LNCAP (cell line): ENCODE measurements at regions not wholly inside any gene's neighbourhood (a gene's known extent, or its start where the extent isn't known, plus 50 kb on each side); places are given as distances from the start of the nearest gene placed in this dataset.

Experiments used
- TF ChIP-seq, protein P1 (sequence below): fragments of 450-650 bp; IDR thresholded peaks from 2 replicates; pipeline ENCODE4 v1.5.1; 2017; ENCODE audit warnings: mild to moderate bottlenecking

- TF ChIP-seq, protein P1, sequence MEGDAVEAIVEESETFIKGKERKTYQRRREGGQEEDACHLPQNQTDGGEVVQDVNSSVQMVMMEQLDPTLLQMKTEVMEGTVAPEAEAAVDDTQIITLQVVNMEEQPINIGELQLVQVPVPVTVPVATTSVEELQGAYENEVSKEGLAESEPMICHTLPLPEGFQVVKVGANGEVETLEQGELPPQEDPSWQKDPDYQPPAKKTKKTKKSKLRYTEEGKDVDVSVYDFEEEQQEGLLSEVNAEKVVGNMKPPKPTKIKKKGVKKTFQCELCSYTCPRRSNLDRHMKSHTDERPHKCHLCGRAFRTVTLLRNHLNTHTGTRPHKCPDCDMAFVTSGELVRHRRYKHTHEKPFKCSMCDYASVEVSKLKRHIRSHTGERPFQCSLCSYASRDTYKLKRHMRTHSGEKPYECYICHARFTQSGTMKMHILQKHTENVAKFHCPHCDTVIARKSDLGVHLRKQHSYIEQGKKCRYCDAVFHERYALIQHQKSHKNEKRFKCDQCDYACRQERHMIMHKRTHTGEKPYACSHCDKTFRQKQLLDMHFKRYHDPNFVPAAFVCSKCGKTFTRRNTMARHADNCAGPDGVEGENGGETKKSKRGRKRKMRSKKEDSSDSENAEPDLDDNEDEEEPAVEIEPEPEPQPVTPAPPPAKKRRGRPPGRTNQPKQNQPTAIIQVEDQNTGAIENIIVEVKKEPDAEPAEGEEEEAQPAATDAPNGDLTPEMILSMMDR = no peak
Measured at GRCh38 chr13:87736849-87737385, 65.7 kb downstream of the SLITRK5 start.

GRCh38 chr13:87754097-87754496, 82.9 kb downstream of the SLITRK5 start:
- TF ChIP-seq, protein P1 = no peak

DNA sequence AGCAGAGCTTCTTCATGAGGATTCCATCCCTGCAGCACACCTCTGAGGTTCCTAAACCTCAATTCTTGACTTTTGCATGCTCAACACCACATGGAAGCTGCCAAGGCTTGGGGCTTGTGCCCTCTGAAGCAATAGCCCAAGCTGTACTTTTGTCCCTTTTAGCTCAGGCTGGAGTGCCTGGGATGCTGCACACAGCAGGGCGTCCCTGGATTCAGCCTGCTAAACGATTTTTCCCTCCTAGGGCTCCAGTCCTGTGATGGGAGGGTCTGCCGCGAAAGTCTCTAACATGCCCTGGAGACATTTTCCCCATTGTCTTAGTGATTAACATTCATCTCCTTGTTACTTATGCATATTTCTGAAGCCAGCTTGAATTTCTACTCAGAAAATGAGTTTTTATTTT, 98.3 kb downstream of the SLITRK5 start:
- TF ChIP-seq, protein P1 = no peak

DNA sequence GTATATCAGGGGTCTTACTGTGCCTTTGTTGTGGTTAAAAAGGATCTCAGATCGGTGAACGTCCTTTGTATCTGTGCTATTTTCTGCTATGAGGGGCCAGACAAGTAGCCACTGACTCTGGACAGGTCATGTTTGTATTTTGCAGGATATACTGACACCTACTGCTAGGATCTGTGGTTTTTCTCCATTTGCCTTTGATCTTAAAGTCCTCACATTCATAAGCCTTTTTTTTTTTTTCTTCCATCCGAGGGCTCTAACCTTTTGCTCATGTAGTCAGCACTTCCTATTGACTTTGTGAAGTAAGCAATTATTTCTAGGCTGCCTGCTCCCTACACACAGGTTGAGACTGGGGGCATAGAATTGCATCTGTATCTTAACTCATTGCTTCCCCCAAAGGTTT, 106.2 kb downstream of the SLITRK5 start:
- TF ChIP-seq, protein P1 = no peak

DNA sequence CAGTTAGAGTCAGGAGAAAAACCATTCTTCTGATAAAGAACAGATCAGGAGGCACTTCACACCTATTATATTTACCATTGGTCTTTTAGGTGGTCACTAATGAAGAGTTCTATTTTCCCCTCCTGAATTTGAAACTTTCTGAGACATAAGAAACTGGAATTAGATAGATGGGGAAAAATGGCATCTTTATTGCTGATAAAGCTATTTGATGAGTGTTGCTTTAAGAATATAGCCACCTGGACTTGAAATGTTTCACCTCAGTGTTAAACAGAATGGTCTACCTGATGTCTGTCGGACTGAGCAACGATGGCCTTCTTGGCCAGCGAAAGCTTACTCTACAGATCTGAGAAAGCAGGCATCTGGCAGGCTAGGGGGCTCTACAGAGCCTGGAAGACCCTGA, 107.0 kb downstream of the SLITRK5 start:
- TF ChIP-seq, protein P1 = no peak

- TF ChIP-seq, protein P1 = no peak
Measured at GRCh38 chr13:87779426-87779825, 108.3 kb downstream of the SLITRK5 start.

GRCh38 chr13:87783366-87783765, 112.2 kb downstream of the SLITRK5 start:
- TF ChIP-seq, protein P1 = no peak

GRCh38 chr13:87788363-87788762, 117.2 kb downstream of the SLITRK5 start:
- TF ChIP-seq, protein P1 = no peak
